LNCAP (cell line): ENCODE measurements at regions not wholly inside any gene's neighbourhood (a gene's known extent, or its start where the extent isn't known, plus 50 kb on each side); places are given as distances from the start of the nearest gene placed in this dataset.

Experiments
- CTCF ChIP-seq: fragments of 450-650 bp; IDR thresholded peaks from 2 replicates; pipeline ENCODE4 v1.5.1; 2017; ENCODE audit warnings: mild to moderate bottlenecking

GRCh38 chr4:14841801-14842768, 160.2 kb upstream of the CPEB2 start:
- no peak for TF ChIP-seq CTCF

- TF ChIP-seq CTCF: no peak
Observed at GRCh38 chr4:14842964-14843630, 159.2 kb upstream of the CPEB2 start.

- TF ChIP-seq CTCF: no peak
Observed at GRCh38 chr4:14844061-14844460, 158.2 kb upstream of the CPEB2 start.

GRCh38 chr4:14848229-14848628, 154.1 kb upstream of the CPEB2 start:
- TF ChIP-seq CTCF: no peak

- no peak for TF ChIP-seq CTCF
Observed at GRCh38 chr4:14850455-14851097, 151.7 kb upstream of the CPEB2 start.

GRCh38 chr4:14853176-14853943, 148.9 kb upstream of the CPEB2 start:
- no peak for TF ChIP-seq CTCF

- TF ChIP-seq CTCF: no peak
Observed at GRCh38 chr4:14855719-14856061, 146.6 kb upstream of the CPEB2 start.
